ENCODE measurements at regions not wholly inside any gene's neighbourhood (a gene's known extent, or its start where the extent isn't known, plus 50 kb on each side); places are given as distances from the start of the nearest gene placed in this dataset.

DNA sequence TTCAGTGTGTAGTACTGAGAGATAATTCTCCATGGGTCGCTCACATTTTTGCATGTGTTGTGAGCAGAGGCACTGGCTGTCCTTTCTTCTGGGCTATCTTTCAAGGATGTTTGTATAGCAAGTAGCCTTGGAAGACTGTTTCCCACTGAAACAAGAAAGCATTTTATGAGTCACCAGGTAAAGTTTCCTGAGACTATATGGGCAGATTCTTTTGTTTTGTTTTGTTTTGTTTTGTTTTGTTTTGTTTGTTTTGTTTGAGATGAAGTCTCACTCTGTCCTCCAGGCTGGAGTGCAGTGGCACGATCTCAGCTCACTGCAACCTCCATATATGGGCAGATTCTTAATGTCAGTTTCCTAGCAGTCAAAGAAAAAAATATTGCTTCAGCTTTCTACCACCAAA, 912.6 kb downstream of the TTLL7 start:
- TF ChIP-seq POLR2A (IDR thresholded peaks at IDR 0.05; ENCODE audit: low read depth, low read length) (no peak), TAF1 (IDR thresholded peaks at IDR 0.05; ENCODE audit: borderline replicate concordance, low read depth, low read length) (no peak)
